SK-N-SH treated with all-trans-retinoic acid at 6 μM for 48 hours (cell line): ENCODE measurements at regions not wholly inside any gene's neighbourhood (a gene's known extent, or its start where the extent isn't known, plus 50 kb on each side); places are given as distances from the start of the nearest gene placed in this dataset.

ENCODE experiments used
- ARNTL ChIP-seq: fragments of 450-650 bp; formaldehyde crosslinking; IDR thresholded peaks from 2 replicates; pipeline ENCODE4 v1.5.0; 2020; ENCODE audit warnings: low read depth, mild to moderate bottlenecking, moderate library complexity, borderline replicate concordance
- OSR1 ChIP-seq: fragments of 250-450 bp; sonication (Bioruptor Pico); IDR thresholded peaks from 2 replicates; pipeline ENCODE4 v1.8.0; 2022; ENCODE audit warnings: moderate library complexity, mild to moderate bottlenecking, inconsistent platforms
- POU6F1 ChIP-seq: fragments of 250-450 bp; sonication (Bioruptor Pico); IDR thresholded peaks from 2 replicates; pipeline ENCODE4 v1.8.0; 2021; ENCODE audit warnings: low read depth, mild to moderate bottlenecking, moderate library complexity, borderline replicate concordance
- TCF4 ChIP-seq: fragments of 250-450 bp; sonication (Bioruptor Pico); IDR thresholded peaks from 2 replicates; pipeline ENCODE4 v1.8.0; 2021; ENCODE audit warnings: mild to moderate bottlenecking, moderate library complexity, borderline replicate concordance
- ZC3H10 ChIP-seq: fragments of 250-450 bp; sonication (Bioruptor Pico); IDR thresholded peaks from 2 replicates; pipeline ENCODE4 v1.5.1; 2021; ENCODE audit warnings: mild to moderate bottlenecking, moderate library complexity
- ZFP3 ChIP-seq: fragments of 250-450 bp; sonication (Bioruptor Pico); IDR thresholded peaks from 2 replicates; pipeline ENCODE4 v1.5.0; 2020; ENCODE audit warnings: mild to moderate bottlenecking, moderate library complexity
- ZFP30 ChIP-seq: fragments of 450-650 bp; formaldehyde crosslinking; IDR thresholded peaks from 2 replicates; pipeline ENCODE4 v1.5.0; 2022; ENCODE audit warnings: mild to moderate bottlenecking, moderate library complexity
- TF ChIP-seq, protein P1 (sequence below): fragments of 250-450 bp; sonication (Bioruptor Pico); IDR thresholded peaks from 2 replicates; pipeline ENCODE4 v1.8.0; 2020; ENCODE audit warnings: mild to moderate bottlenecking, moderate library complexity, borderline replicate concordance
- TF ChIP-seq, protein P2 (sequence below): fragments of 250-450 bp; sonication (Bioruptor Pico); IDR thresholded peaks from 2 replicates; pipeline ENCODE4 v1.5.1; 2021; ENCODE audit warnings: mild to moderate bottlenecking, moderate library complexity

- TF ChIP-seq ZFP30 (no peak), OSR1 (CRISPR knock-in tag) (no peak), TCF4 (no peak), ZC3H10 (CRISPR knock-in tag) (no peak), POU6F1 (no peak), ARNTL (CRISPR knock-in tag) (no peak), ZFP3 (CRISPR knock-in tag) (no peak)
- TF ChIP-seq, protein P1, sequence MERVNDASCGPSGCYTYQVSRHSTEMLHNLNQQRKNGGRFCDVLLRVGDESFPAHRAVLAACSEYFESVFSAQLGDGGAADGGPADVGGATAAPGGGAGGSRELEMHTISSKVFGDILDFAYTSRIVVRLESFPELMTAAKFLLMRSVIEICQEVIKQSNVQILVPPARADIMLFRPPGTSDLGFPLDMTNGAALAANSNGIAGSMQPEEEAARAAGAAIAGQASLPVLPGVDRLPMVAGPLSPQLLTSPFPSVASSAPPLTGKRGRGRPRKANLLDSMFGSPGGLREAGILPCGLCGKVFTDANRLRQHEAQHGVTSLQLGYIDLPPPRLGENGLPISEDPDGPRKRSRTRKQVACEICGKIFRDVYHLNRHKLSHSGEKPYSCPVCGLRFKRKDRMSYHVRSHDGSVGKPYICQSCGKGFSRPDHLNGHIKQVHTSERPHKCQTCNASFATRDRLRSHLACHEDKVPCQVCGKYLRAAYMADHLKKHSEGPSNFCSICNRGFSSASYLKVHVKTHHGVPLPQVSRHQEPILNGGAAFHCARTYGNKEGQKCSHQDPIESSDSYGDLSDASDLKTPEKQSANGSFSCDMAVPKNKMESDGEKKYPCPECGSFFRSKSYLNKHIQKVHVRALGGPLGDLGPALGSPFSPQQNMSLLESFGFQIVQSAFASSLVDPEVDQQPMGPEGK (CRISPR knock-in tag) = no peak
- TF ChIP-seq, protein P2, sequence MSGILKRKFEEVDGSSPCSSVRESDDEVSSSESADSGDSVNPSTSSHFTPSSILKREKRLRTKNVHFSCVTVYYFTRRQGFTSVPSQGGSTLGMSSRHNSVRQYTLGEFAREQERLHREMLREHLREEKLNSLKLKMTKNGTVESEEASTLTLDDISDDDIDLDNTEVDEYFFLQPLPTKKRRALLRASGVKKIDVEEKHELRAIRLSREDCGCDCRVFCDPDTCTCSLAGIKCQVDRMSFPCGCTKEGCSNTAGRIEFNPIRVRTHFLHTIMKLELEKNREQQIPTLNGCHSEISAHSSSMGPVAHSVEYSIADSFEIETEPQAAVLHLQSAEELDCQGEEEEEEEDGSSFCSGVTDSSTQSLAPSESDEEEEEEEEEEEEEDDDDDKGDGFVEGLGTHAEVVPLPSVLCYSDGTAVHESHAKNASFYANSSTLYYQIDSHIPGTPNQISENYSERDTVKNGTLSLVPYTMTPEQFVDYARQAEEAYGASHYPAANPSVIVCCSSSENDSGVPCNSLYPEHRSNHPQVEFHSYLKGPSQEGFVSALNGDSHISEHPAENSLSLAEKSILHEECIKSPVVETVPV = no peak
Measured at GRCh38 chr2:184072470-184072869, 525.9 kb upstream of the ZNF804A start.
